ENCODE measurements at regions not wholly inside any gene's neighbourhood (a gene's known extent, or its start where the extent isn't known, plus 50 kb on each side); places are given as distances from the start of the nearest gene placed in this dataset.
"Not testable (repeated sequence)": the region's sequence is repeated elsewhere in the genome, so short reads cannot be mapped to it uniquely, and the experiment has no call there.

DNA sequence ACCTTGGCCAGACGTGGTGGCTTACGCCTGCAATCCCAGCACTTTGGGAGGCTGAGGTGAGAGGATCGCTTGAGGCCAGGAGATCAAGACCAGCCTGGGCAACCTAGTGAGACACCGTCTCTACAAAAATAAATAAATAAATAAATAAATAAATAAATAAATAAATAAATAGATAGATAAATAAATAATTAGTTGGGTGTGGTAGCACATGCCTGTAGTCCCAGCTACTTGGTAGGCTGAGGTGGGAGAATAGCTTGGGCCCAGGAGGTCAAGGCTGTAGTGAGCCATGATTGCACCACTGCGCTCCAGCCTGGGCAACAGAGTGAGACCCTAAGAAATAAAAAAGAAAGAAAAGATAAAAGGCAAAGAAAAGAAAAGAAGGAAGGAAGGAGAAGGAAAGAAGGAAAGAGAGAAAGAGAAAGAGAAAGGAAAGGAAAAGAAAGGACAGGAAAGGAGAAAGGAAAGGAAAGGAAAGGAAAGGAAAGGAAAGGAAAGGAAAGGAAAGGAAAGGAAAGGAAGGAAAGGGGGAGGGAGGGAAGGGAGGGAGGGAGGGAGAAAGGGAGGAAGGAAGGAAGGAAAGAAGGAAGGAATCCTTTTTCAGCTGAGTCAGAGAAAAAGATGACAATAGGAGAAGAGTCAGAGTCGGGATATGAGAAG lies 404.8 kb downstream of the TSHZ3 start:
- TF ChIP-seq, protein P1, sequence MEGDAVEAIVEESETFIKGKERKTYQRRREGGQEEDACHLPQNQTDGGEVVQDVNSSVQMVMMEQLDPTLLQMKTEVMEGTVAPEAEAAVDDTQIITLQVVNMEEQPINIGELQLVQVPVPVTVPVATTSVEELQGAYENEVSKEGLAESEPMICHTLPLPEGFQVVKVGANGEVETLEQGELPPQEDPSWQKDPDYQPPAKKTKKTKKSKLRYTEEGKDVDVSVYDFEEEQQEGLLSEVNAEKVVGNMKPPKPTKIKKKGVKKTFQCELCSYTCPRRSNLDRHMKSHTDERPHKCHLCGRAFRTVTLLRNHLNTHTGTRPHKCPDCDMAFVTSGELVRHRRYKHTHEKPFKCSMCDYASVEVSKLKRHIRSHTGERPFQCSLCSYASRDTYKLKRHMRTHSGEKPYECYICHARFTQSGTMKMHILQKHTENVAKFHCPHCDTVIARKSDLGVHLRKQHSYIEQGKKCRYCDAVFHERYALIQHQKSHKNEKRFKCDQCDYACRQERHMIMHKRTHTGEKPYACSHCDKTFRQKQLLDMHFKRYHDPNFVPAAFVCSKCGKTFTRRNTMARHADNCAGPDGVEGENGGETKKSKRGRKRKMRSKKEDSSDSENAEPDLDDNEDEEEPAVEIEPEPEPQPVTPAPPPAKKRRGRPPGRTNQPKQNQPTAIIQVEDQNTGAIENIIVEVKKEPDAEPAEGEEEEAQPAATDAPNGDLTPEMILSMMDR (IDR thresholded peaks at IDR 0.05; ENCODE audit: insufficient read depth, low read length) = not testable (repeated sequence)
- TF ChIP-seq, protein P2, sequence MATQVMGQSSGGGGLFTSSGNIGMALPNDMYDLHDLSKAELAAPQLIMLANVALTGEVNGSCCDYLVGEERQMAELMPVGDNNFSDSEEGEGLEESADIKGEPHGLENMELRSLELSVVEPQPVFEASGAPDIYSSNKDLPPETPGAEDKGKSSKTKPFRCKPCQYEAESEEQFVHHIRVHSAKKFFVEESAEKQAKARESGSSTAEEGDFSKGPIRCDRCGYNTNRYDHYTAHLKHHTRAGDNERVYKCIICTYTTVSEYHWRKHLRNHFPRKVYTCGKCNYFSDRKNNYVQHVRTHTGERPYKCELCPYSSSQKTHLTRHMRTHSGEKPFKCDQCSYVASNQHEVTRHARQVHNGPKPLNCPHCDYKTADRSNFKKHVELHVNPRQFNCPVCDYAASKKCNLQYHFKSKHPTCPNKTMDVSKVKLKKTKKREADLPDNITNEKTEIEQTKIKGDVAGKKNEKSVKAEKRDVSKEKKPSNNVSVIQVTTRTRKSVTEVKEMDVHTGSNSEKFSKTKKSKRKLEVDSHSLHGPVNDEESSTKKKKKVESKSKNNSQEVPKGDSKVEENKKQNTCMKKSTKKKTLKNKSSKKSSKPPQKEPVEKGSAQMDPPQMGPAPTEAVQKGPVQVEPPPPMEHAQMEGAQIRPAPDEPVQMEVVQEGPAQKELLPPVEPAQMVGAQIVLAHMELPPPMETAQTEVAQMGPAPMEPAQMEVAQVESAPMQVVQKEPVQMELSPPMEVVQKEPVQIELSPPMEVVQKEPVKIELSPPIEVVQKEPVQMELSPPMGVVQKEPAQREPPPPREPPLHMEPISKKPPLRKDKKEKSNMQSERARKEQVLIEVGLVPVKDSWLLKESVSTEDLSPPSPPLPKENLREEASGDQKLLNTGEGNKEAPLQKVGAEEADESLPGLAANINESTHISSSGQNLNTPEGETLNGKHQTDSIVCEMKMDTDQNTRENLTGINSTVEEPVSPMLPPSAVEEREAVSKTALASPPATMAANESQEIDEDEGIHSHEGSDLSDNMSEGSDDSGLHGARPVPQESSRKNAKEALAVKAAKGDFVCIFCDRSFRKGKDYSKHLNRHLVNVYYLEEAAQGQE (IDR thresholded peaks at IDR 0.05; ENCODE audit: insufficient replicate concordance, low read depth) = not testable (repeated sequence)
- TF ChIP-seq POLR2AphosphoS5 (IDR thresholded peaks at IDR 0.05; ENCODE audit: low read depth); GABPA (IDR thresholded peaks at IDR 0.05; ENCODE audit: low read depth); SPI1 (IDR thresholded peaks at IDR 0.05; ENCODE audit: borderline replicate concordance, low read depth): not testable (repeated sequence)
